Sigmoid colon (tissue), 6 donors: ENCODE measurements at regions not wholly inside any gene's neighbourhood (a gene's known extent, or its start where the extent isn't known, plus 50 kb on each side); places are given as distances from the start of the nearest gene placed in this dataset.

Source experiments
- DNase-seq: peaks from one replicate; pipeline ENCODE4 v3.0.0-alpha.2; 2019
- H3K27ac ChIP-seq, 4 donors: fragments of 200-600 bp; sonication (generic); one replicate each; pipeline ENCODE4 v1.5.1; 2016 to 2019; ENCODE audit warnings: mild to moderate bottlenecking in 1 of 4
- H3K27me3 ChIP-seq, 3 donors: fragments of 200-600 bp; sonication (generic); one replicate each; pipeline ENCODE4 v1.5.1; 2019; ENCODE audit warnings: mild to moderate bottlenecking in 1 of 3
- H3K36me3 ChIP-seq, 4 donors: fragments of 200-600 bp; sonication (generic); one replicate each; pipeline ENCODE4 v1.5.1; 2016 to 2019
- H3K4me1 ChIP-seq, 4 donors: fragments of 200-600 bp; sonication (generic); one replicate each; pipeline ENCODE4 v1.5.1; 2017 to 2019
- H3K4me3 ChIP-seq, 4 donors: fragments of 200-600 bp; sonication (generic); one replicate each; pipeline ENCODE4 v1.5.1; 2017 to 2019; ENCODE audit warnings: mild to moderate bottlenecking in 2 of 4, moderate library complexity in 1 of 4
- H3K9me3 ChIP-seq, 4 donors: fragments of 200-600 bp in 3 of 4; sonication (generic) in 3 of 4; one replicate each; pipeline versions ENCODE4 v1.5.1 to v1.6.1; 2013 to 2019
- CTCF ChIP-seq, 4 experiments: fragments of 450-650 bp in 3 of 4; fragments of 200-600 bp in 1 of 4; IDR thresholded peaks; one replicate each; pipeline ENCODE4 v1.5.1; 2016 to 2019; ENCODE audit warnings: antibody characterized with exemption in 4 of 4, mild to moderate bottlenecking in 3 of 4, moderate library complexity in 2 of 4
- EP300 ChIP-seq, 4 donors: sonication (generic); formaldehyde crosslinking; IDR thresholded peaks; one replicate each; pipeline ENCODE4 v1.6.1; 2017; ENCODE audit warnings: antibody characterized with exemption in 4 of 4
- POLR2A ChIP-seq, 2 donors: fragments of 450-650 bp; IDR thresholded peaks; one replicate each; pipeline ENCODE4 v1.6.1; 2016; ENCODE audit warnings: antibody characterized with exemption in 2 of 2, mild to moderate bottlenecking in 2 of 2, moderate library complexity in 2 of 2
- POLR2AphosphoS5 ChIP-seq, 4 donors: sonication (generic); formaldehyde crosslinking; IDR thresholded peaks; one replicate each; pipeline ENCODE4 v1.6.1; 2017; ENCODE audit warnings: antibody characterized with exemption in 4 of 4
- WGBS, 2 donors: extraction: QIAGEN DNeasy Blood & Tissue Kit; methylation state at CpG; one replicate each; pipeline ENCODE4 v1.1.7; 2013; 5-methylcytosine and 5-hydroxymethylcytosine counted together
- intact Hi-C: fragments of 100-400 bp; cut with DNase I; formaldehyde crosslinking; loops from one replicate; pipeline ENCODE4 v1.15.1; 2023
- small RNA-seq, 3 donors: library from RNA; depleted of rRNA; stranded (forward); fragments of <200 nt; gene quantifications; one replicate each; pipeline ENCODE3, GENCODE V24; 2016
- donor health status: healthy with polysubstance abuse.
- donor health status: healthy.

- WGBS, 2 donors: 75 to 77% methylated on average over 9 of the region's 9 CpGs
- intact Hi-C loops: no loop called here
- no peaks in the 10 kb centered on the region for H3K4me1 ChIP-seq
- no peak overlapping the region for H3K4me3 ChIP-seq
- H3K27me3 ChIP-seq: no peaks in the 10 kb centered on the region
- H3K9me3 ChIP-seq: no peaks in the 10 kb centered on the region
- DNase-seq: no peak
- H3K36me3 ChIP-seq: no peaks in the 10 kb centered on the region
- TF ChIP-seq POLR2A (IDR thresholded peaks at IDR 0.05) (no peak), EP300 (IDR thresholded peaks at IDR 0.05) (no peak)
- H3K27ac ChIP-seq: no peak overlapping the region
Observed at GRCh38 chr3:154486949-154487348, 57.0 kb upstream of the GPR149 start.

GRCh38 chr3:154482507-154482906, 52.5 kb upstream of the GPR149 start:
- Histone ChIP-seq H3K4me1 (no peaks in the 10 kb centered on the region), H3K4me3 (no peak overlapping the region), H3K27ac (no peak overlapping the region), H3K27me3 (no peaks in the 10 kb centered on the region), H3K9me3 (no peaks in the 10 kb centered on the region), H3K36me3 (no peaks in the 10 kb centered on the region)
- no peak for DNase-seq
- WGBS, 2 donors: 62 to 78% methylated on average over 3 of the region's 3 CpGs
- no peak for TF ChIP-seq POLR2A (IDR thresholded peaks at IDR 0.05)
- no peak for TF ChIP-seq CTCF (IDR thresholded peaks at IDR 0.05)
- TF ChIP-seq EP300 (IDR thresholded peaks at IDR 0.05): no peak
- TF ChIP-seq POLR2AphosphoS5 (IDR thresholded peaks at IDR 0.05): no peak
- intact Hi-C loops: no loop called here

GRCh38 chr3:154480033-154480432, 50.0 kb upstream of the GPR149 start:
- Histone ChIP-seq H3K4me1 (no peaks in the 10 kb centered on the region), H3K4me3 (no peak overlapping the region), H3K36me3 (no peaks in the 10 kb centered on the region), H3K27me3 (no peaks in the 10 kb centered on the region), H3K9me3 (no peaks in the 10 kb centered on the region), H3K27ac (no peak overlapping the region)
- 91 to 92% methylated on average over 4 of the region's 4 CpGs for WGBS, 2 donors
- no peak for TF ChIP-seq POLR2AphosphoS5 (IDR thresholded peaks at IDR 0.05)
- intact Hi-C loops: no loop called here
- DNase-seq: no peak

Small RNA genes in the stretch of these regions (small RNA-seq; reads per million reads assigned to genes)
- 0 reads per million in 3 donors for gene DYNLL1P5
